NCI-H2081 (cell line): ENCODE measurements at regions not wholly inside any gene's neighbourhood (a gene's known extent, or its start where the extent isn't known, plus 50 kb on each side); places are given as distances from the start of the nearest gene placed in this dataset.
"Not testable (repeated sequence)": the region's sequence is repeated elsewhere in the genome, so short reads cannot be mapped to it uniquely, and the experiment has no call there.

Experiments
- DNase-seq, 2 experiments: peaks; one replicate each; lab custom pipeline; 2025; lab: John Stamatoyannopoulos, UW

DNA sequence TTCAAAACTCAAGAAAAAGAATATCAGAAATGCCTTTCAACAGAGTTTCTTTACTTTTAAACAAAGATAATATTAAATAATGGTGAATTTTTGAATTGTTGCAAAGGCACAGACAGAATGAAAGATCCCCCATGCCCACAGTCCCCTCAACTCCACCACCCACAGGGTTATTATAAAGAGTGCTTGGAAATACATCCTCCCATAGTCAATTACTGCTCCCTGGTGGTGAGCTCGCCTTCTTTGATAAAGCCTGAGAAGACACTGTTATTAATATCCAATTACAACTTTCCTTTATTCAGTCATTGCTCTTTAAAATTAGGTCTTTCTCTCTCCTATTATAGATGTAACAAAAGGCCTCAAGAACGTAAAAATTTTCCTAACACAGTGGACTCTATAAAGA is 490.2 kb upstream of the RORB start:
- DNase-seq: peak; percentile 5 to 8

DNA sequence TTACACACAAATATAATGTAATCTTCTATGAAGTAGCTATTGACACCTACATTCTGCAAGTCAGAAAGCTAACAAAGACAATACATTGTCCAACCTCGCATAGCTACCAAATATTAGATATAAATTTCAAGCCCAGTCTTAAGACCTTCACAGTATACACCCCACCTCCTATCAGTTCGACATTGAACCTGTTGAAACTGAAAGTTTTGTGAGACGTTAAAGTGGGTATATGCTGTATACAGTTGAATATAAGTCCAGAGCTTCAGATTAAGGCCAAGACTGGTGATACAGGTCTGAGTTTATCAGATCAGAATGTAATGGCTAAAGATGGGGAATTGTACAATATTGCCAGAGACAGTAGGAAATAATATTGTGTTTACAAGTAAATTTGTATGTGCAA is 489.3 kb upstream of the RORB start:
- no peak for DNase-seq

DNA sequence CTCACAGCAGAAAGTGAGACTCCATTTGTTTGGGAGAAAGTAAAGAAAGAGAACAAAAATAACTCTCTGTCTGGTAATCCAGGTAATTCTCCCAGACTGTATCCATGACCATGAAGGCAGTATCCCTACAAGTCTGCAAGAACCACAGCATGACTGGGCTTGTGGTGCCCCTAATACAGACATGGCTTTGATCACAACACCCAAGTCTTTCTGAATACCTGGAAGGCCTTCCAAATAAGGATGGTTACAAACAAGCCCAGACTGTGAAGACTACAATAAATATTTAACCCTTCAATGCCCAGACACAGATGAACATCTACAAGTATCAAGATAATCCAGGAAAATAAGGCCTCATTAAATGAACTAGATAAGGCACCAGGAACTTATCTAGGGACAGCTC is 481.1 kb upstream of the RORB start:
- no peak for DNase-seq

DNA sequence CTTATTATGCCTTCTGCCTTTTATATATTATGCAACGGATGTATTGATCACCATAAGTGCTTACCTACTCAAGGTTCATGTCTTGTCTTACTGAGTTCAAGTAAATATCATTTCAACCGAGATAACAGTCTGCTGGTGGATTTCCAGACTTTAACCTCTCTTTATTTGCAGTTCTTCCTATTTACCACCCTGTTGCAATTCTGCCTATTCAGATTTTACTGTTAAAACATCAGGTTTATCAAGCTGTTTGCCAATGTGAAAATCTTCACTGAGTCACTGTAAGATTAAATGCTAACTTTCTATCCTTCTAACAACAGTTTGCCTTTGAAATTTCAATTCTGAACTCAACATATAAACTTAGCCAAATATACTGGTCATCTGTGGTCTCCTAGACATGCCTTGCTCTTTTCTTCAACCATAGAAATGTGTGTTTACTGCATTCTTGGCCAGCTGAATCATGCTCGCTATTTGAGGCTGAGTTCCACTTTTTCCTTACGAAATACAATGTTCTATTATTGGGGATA is 471.7 kb upstream of the RORB start:
- DNase-seq: no peak

DNA sequence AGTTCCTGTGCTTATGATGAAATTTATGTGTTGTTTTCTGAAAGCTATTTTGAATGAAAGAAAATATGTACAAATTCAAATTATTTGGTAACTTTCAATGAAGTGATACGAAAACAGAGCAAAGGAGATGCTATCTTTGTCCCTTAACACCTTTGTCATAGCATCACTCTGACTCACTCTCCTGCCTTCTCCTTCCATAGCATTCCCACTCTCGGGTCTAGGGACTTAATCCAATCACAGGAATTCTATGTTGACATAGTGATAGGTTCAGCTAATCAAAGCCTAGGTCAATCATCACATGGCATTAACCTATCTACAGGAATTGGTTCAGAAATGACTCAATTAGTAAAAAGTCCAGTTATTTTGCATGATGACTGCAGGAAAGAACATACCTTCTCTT is 464.7 kb upstream of the RORB start:
- DNase-seq: no peak

DNA sequence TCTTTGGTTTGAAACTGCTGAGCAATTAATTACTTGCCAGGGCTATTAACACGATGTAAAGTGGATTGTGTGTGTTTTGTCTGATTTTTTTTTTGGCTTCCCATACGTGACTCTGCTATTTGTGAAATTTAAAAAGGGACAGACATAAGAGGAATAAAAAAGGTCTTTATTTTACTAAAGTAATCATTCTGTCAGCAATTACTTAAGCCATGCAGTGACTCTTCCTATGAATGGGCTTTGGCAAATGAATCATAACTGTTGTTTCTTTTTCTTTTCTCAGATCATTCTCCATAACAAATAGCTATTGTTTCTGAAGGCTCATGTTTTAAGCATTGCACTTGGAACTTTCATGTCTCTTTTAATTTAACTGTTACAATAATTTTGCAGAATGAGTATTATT is 461.3 kb upstream of the RORB start:
- no peak for DNase-seq

DNA sequence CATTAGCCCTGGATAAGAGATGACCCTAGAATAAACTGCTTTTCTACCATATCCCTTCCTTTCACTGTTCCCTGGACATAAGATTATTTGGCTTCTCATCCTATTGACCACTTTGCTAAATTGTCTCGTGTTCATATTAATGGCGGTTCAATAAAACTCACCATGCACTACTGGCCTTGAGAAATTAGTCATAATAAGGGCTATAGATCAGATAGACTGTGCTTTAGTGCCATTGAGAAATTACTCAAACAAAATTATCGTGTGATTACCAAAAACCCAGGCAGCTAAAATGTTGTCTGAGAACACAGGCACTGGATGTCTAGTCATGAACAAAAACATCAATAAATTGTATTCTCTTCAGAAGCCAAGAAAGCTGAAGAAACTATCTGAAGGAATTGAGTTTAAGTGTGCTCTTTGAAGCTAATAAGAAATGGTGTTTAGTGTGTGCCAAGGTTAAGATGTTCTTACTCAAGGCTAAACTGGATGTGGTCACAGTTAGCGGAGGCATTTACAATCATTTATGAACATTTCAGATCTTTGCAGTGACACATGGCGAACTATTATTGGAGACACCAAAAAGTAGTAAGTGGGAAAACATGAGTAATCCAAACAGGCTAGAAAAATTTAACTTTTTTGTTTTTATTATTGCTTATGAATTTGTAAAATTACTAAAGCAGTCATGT is 460.4 kb upstream of the RORB start:
- DNase-seq: no peak

DNA sequence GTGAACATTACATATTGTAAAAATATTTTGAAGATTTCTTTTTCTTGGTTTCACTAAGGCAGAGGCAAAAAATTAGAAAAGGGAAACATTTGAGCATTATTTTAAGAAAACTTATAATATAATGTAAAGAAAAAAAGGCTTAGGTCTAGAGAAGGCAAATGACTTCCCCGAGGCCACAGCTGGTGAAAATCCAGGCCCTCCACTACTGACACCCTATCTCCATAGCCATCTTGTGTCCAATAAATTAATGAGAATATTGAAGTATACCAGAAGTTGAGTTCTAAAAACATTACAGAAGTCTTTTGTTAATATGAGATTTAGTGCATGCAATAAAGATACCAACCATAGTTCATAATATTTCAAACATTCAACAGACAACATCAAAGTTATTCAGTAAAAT is 459.9 kb upstream of the RORB start:
- no peak for DNase-seq

DNA sequence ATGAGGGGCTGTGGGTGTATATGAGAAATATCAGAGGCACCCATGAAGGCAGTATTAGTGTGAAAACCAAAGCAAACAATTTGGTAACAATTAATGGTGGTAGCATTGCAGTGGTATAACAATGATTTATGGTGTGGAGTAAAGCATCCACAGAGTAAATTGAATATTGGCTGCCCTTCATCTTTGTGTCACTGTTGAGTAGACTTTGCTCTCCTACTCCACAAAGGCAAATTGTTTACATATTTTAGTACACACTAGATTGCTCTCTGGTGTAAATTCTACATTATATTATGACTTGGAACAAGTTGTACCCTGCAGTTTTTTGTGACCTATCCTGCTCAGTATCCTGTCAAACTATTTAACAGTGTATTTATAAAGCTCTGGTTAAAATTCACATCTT is 455.5 kb upstream of the RORB start:
- no peak for DNase-seq

DNA sequence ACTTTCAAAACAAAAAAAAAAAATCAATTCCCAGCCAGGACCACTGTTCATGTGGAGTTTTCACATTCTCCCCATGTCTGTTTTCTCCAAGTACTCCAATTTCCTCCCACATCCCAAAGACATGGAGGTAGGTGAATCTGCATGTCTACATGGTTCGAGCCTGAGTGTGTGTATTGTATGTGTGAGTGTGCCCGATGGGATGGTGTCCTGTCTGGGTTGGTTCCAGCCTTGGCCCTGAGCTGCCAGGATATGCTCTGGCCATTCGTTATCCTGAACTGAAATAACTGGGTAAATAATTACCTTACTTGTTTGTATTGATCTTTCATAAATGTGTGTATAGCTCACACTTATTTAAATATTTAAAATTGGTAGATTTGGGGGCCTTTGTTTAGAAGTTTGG is 452.3 kb upstream of the RORB start:
- no peak for DNase-seq

DNA sequence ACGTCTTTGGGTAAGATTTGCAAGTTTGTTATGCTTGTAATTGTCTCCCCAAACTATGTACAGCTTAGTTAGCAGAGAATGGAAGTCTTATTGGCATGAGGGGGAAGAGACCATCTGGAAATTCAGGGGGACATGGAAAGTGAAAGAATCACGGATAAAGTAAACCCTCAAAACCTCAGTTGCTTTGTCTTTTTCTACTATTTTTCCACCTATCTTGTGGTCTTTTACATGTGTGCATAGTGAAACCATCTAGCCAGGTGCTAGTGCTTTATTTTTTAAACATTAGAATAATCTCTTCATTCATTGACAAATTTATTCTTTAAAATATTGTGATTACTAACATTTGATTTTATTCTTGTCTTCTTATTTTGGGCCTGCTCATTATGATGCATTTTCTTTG is 441.1 kb upstream of the RORB start:
- no peak for DNase-seq

DNA sequence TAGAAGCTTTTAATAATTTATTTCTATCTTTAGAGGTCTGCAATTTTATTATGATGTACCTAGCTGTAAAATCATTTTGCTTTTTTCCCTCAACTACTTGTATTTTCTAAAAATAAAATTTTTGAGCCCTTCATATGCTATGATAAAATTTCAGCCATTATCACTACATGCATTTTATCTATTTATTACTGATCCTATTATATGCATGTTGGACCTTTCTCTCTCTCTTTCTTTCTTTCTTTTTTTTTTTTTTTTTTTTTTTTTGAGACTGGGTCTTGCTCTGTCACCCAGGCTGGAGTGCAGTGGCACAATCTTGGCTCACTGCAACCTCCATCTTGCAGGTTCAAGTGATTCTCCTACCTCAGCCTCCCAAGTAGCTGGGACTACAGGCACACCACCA is 440.1 kb upstream of the RORB start:
- DNase-seq: not testable (repeated sequence)

DNA sequence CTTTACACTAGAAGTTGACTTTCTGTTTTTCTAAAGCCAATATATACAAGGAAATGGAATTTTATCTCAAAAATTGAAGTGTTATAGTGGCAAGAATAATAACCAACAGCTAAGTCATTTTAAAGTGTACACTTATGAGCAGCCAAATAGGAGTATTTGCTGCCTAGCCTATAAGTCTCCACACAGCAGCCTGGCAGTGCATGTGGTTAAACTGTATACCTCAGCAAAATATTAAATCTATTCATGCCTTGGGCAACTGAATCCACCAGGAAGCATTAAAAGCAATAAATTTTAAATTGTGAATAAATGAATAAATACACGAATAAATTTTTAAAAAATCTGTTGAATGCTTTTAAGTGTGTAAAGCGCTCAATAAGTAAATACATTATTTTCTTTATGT is 432.4 kb upstream of the RORB start:
- DNase-seq: no peak

DNA sequence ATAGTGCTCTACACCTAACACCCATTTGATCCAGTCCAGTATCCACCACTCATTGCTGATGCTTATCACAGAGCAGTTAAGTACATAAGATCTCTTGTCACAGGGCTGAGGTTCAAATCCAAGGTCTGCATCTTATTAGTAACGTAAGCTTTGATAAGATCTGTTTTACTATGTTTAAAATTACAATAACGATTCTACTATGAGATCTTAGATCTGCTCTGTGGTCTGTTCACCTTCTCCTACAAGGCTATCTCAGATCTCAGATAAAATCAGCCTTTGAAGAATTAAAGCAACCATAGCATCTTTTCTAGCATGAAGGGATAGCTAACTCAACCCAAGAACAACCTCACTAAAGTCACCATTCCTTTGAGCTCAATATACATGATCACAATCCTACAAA is 431.0 kb upstream of the RORB start:
- no peak for DNase-seq

DNA sequence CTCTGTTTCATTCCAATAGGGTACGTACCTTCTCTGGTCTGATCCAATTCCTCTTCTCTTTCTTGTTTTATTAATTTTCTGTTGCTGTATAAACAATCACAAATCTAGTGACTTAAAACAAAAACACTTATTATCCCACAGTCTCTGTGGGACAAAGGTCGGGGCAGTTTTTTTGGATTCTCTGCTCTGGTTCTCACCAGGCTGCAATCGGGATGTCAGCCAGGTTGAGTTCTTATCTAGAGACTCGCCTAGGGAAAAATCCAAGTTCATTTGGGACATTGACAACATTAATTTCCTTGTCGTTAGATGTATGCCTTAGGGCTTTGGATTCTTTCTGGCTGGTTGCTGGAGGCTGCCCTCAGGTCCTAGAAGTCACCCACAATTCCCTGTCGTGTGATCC is 430.5 kb upstream of the RORB start:
- DNase-seq: no peak

DNA sequence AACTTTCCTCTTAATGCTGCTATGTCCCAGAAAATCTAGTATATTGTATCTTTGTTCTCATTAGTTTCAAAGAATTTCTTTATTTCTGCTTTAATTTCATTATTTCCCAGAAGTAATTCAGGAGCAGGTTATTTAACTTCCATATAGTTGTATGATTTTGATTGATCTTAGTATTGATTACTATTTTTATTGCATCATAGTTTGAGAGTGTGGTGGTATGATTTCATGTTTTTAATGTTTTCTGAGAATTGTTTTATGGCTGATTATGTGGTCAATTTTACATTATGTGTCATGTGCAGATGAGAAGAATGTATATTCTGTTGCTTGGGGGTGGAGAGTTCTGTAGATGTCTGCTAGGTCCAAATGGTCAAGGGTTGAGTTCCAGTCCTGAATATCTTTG is 425.6 kb upstream of the RORB start:
- DNase-seq: no peak

DNA sequence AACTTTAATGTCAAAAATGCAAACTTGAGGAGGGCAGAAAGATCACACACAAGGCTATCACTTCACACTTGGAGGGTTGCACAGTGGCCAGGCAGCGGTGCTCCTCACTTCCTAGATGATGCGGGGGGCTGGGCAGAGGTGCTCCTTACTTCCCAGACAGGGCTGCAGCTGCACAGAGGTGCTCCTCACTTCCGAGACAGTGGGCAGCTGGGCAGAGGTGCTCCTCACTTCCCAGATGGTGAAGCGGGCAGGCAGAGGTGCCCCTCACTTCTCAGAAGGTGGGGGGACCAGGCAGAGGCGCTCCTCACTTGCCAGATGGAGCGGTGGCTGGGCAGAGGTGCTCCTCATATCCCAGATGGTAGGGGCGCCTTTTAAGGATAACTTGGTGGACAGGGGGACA is 423.2 kb upstream of the RORB start:
- DNase-seq: no peak

DNA sequence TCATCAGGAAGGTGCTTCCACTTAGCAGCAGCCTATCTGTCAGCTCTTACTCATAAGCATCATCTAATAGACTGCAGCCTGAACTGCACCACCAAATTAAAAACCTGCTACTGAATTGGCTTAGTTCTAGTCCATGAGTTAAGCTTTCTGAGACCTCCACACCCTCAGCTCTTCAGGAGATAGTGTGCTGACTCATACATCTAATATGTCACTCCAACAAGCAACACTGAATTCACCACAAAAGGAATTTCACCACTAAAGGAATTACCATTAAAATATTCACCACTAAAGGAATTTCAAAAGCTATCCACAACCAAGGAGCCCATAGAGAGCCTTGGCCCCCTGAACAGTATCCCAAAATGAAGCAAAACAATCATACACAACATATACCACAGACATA is 418.5 kb upstream of the RORB start:
- DNase-seq: no peak

DNA sequence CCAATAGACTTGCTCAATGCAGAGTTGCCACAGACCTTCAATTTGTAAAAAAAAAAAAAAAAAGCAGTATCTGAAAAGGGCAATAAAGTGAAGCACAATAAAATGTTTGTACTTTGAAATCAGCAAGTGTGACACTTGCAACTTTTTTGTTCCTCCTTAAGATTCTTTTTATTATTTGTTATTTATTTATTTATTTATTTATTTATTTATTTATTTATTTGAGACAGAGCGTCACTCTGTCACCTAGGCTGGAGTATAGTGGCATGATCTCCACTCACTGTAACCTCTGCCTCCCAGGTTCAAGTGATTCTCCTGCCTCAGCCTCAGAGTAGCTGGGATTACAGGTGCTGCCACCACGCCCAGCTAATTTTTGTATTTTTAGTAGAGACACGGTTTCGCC is 416.5 kb upstream of the RORB start:
- DNase-seq: not testable (repeated sequence)

DNA sequence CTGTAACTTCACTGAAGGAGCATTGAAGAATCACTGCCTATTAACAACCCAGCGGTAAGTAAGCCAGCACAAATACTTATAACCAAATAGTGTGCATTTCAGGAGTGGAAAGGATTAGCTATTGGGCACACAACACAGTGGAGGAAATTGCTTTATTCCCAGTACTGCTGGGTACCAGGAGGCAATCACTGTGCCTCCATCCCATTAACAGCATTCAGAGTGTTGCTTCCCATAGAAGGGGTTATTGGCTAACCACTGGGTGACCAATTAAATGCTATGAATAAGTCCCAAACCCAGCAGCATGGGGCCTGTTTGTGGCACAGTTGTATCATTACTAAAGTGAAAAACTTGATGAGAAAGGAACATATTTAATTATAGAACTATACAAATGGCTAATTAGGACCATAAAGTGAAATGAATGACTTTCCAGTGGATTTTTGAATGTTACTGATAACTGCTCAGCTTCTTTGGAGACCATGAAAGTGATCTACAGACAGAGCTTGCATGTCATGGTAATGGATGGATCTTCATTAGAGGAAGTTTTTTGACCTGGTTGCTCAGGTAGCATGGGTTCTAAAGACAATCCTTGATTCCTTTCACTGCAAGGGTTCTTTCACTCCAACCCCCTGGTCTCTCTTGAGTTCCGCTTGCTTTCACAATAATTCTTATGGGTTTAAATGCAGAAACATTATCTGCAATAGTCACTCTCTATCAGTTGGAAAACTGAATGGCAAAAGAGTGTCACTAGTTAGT is 413.3 kb upstream of the RORB start:
- DNase-seq: peak in 1 of 2 experiments; percentile 6

DNA sequence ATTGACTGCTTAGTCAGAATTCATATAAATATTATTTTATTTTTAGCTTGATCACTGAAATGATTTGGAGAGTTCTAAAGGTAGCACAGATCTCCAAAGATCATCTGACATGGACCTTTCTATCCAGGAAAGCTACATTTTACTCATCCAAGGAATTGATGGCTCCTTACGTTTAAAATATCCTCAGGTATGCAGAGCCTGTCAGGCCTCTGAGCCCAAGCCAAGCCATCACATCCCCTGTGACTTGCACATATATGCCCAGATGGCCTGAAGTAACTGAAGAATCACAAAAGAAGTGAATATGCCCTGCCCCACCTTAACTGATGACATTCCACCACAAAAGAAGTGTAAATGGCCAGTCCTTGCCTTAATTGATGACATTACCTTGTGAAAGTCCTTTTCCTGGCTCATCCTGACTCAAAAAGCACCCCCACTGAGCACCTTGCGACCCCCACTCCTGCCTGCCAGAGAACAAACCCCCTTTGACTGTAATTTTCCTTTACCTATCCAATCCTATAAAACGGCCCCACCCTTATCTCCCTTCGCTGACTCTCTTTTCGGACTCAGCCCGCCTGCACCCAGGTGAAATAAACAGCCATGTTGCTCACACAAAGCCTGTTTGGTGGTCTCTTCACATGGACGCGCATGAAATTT is 411.6 kb upstream of the RORB start:
- DNase-seq: not testable (repeated sequence)

DNA sequence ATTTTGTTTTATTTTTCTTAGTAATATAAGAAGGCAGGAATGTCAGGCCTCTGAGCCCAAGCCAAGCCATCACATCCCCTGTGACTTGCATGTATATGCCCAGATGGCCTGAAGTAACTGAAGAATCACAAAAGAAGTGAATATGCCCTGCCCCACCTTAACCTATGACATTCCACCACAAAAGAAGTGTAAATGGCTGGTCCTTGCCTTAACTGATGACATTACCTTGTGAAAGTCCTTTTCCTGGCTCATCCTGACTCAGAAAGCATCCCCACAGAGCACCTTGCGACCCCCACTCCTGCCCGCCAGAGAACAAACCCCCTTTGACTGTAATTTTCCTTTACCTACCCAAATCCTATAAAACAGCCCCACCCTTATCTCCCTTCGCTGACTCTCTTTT is 406.2 kb upstream of the RORB start:
- not testable (repeated sequence) for DNase-seq

DNA sequence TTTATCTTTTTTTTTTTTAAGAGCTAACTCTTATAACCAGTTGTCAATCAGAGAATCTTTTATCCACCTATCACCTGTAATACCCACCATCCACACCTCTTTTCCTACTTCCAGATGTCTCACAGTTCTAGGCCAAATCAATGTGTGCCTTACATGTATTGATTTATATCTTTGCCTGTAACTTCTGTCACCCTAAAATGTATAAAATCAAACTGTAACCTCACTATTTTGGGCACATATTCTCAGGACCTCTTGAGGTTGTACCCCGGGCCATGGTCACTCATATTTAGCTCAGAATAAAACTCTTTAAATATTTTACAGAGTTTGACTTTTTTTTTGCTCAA is 404.7 kb upstream of the RORB start:
- DNase-seq: no peak
